HCT116 (cell line): ENCODE measurements at regions not wholly inside any gene's neighbourhood (a gene's known extent, or its start where the extent isn't known, plus 50 kb on each side); places are given as distances from the start of the nearest gene placed in this dataset.

ENCODE experiments used
- ATAC-seq: fragments of 200-7000 bp; cut with Tn5 transposase; 2 replicates; pipeline ENCODE4 v1.9.1; 2020; ENCODE audit warnings: mild to moderate bottlenecking, moderate library complexity
- BruUV-seq: library from RNA; stranded (reverse); fragments of 400-500 nt; replicated peaks from 2 replicates; lab custom pipeline; 2021; lab: Mats Ljungman, UMichigan
- CTCF ChIA-PET: fragments of 300-600 bp; sonication (Branson Sonifier 250); formaldehyde crosslinking; loops from one replicate; lab custom pipeline; 2021; ENCODE audit warnings: antibody characterized with exemption; lab: Charles Lee
- POLR2A ChIA-PET: fragments of 300-600, 350-600 bp; sonication (Branson Sonifier 250); formaldehyde crosslinking; loops from one replicate; lab custom pipeline; 2021; ENCODE audit warnings: antibody characterized with exemption; lab: Charles Lee
- RAD21 ChIA-PET, 2 experiments: fragments of 300-600 bp; sonication (Branson Sonifier 250); formaldehyde crosslinking; loops; one replicate each; lab custom pipeline; 2023; ENCODE audit warnings: low total read pairs in 2 of 2; ENCODE audit not compliant: uncharacterized antibody in 2 of 2, unreplicated experiment in 2 of 2, low non-redundant PET in 1 of 2; lab: Charles Lee
- DNase-seq: peaks from one replicate; pipeline ENCODE4 v3.0.0-alpha.2; 2010; ENCODE audit warnings: low read depth, low spot score
- H2AFZ ChIP-seq: fragments of 200-600 bp; shearing (Covaris generic), sonication (generic); 2 replicates; pipeline ENCODE4 v1.6.1; 2017; ENCODE audit warnings: low read depth, mixed run types, mixed read lengths, antibody characterized with exemption, low read length; ENCODE audit not compliant: poor library complexity, severe bottlenecking
- H3K27ac ChIP-seq: 2 replicates; pipeline ENCODE4 v1.5.1; 2012; ENCODE audit warnings: low read depth, low read length
- H3K27me3 ChIP-seq: fragments of 200-600 bp; sonication (generic); 2 replicates; pipeline ENCODE4 v1.6.1; 2016; ENCODE audit warnings: mixed run types, low read length, mixed read lengths; ENCODE audit not compliant: insufficient read depth
- H3K36me3 ChIP-seq, 2 experiments: fragments of 200-500 bp in 1 of 2; fragments of 200-600 bp in 1 of 2; sonication (Bioruptor generic) in 1 of 2; sonication (generic) in 1 of 2; 2 replicates each; pipeline versions ENCODE4 v1.5.1 to v1.6.1; 2014 to 2016; ENCODE audit warnings: low read length in 2 of 2, inconsistent platforms in 1 of 2, mixed read lengths in 1 of 2, mixed run types in 1 of 2; ENCODE audit not compliant: insufficient read depth in 2 of 2, control insufficient read depth in 1 of 2
- H3K4me1 ChIP-seq, 2 experiments: fragments of 200-600 bp in 1 of 2; sonication (generic) in 1 of 2; 2 replicates each; pipeline versions ENCODE4 v1.5.1 to v1.6.1; 2012 to 2017; ENCODE audit warnings: low read length in 2 of 2, inconsistent platforms in 1 of 2, mild to moderate bottlenecking in 1 of 2, mixed read lengths in 1 of 2, mixed run types in 1 of 2, moderate library complexity in 1 of 2; ENCODE audit not compliant: insufficient read depth in 2 of 2, control insufficient read depth in 1 of 2
- H3K4me2 ChIP-seq: fragments of 200-600 bp; sonication (generic); 2 replicates; pipeline ENCODE4 v1.6.1; 2017; ENCODE audit warnings: mixed run types, low read length, mixed read lengths
- H3K4me3 ChIP-seq, 2 experiments: fragments of 200-600 bp in 1 of 2; sonication (generic) in 1 of 2; replicated peaks in 1 of 2; 2 replicates each; pipeline ENCODE4 v1.5.1; 2011 to 2016; ENCODE audit warnings: low read length in 2 of 2, control low read depth in 1 of 2, low read depth in 1 of 2, mild to moderate bottlenecking in 1 of 2, mixed read lengths in 1 of 2, mixed run types in 1 of 2
- H3K79me2 ChIP-seq: fragments of 200-600 bp; sonication (generic); 2 replicates; pipeline ENCODE4 v1.6.1; 2017; ENCODE audit warnings: mild to moderate bottlenecking, mixed run types, low read length, moderate library complexity, mixed read lengths; ENCODE audit not compliant: insufficient read depth
- H3K9ac ChIP-seq: fragments of 200-600 bp; sonication (generic); 2 replicates; pipeline ENCODE4 v1.6.1; 2016; ENCODE audit warnings: low read length, mixed read lengths
- H3K9me2 ChIP-seq: fragments of 200-600 bp; sonication (generic), shearing (Covaris generic); 2 replicates; pipeline ENCODE4 v1.6.1; 2017; ENCODE audit warnings: mixed run types, mild to moderate bottlenecking, moderate library complexity; ENCODE audit not compliant: insufficient read depth
- H3K9me3 ChIP-seq, 2 experiments: fragments of 200-500 bp in 1 of 2; fragments of 200-600 bp in 1 of 2; sonication (Bioruptor generic) in 1 of 2; sonication (generic) in 1 of 2; 2 replicates each; pipeline ENCODE4 v1.6.1; 2014 to 2017; ENCODE audit warnings: low read length in 2 of 2, mixed read lengths in 2 of 2, inconsistent platforms in 1 of 2, low read depth in 1 of 2, mild to moderate bottlenecking in 1 of 2, mixed run types in 1 of 2, moderate library complexity in 1 of 2; ENCODE audit not compliant: control insufficient read depth in 1 of 2, insufficient read depth in 1 of 2
- H4K20me1 ChIP-seq: fragments of 200-600 bp; sonication (generic), shearing (Covaris generic); 2 replicates; pipeline ENCODE4 v1.6.1; 2017; ENCODE audit warnings: mixed run types, mild to moderate bottlenecking, moderate library complexity; ENCODE audit not compliant: insufficient read depth
- CBX3 ChIP-seq: IDR thresholded peaks from 2 replicates; pipeline ENCODE4 v1.6.1; 2012; ENCODE audit warnings: low read depth
- EGR1 ChIP-seq: IDR thresholded peaks from 2 replicates; pipeline ENCODE4 v1.6.1; 2012; ENCODE audit warnings: low read depth
- EZH2 ChIP-seq: fragments of 200-600 bp; sonication (generic); IDR thresholded peaks from 2 replicates; pipeline ENCODE4 v1.6.1; 2017; ENCODE audit warnings: antibody characterized with exemption, mixed run types
- EZH2phosphoT487 ChIP-seq: fragments of 200-600 bp; IDR thresholded peaks from 2 replicates; pipeline ENCODE4 v1.6.1; 2018; ENCODE audit warnings: antibody characterized with exemption, borderline replicate concordance
- JUND ChIP-seq: IDR thresholded peaks from 2 replicates; pipeline ENCODE4 v1.6.1; 2012
- REST ChIP-seq: IDR thresholded peaks from 2 replicates; pipeline ENCODE4 v1.6.1; 2012; ENCODE audit warnings: low read depth
- SIN3A ChIP-seq: IDR thresholded peaks from 2 replicates; pipeline ENCODE4 v1.6.1; 2012; ENCODE audit warnings: low read depth
- SRF ChIP-seq: IDR thresholded peaks from 2 replicates; pipeline ENCODE4 v1.6.1; 2012; ENCODE audit warnings: low read depth
- TCF7L2 ChIP-seq: IDR thresholded peaks from 2 replicates; pipeline ENCODE4 v1.7.0; 2011; ENCODE audit warnings: borderline replicate concordance, inconsistent platforms; ENCODE audit not compliant: insufficient read depth, insufficient read length; ENCODE audit errors: extremely low read depth
- YY1 ChIP-seq: IDR thresholded peaks from 2 replicates; pipeline ENCODE4 v1.6.1; 2011; ENCODE audit warnings: low read length, low read depth, moderate library complexity, mild to moderate bottlenecking; ENCODE audit not compliant: insufficient replicate concordance; ENCODE audit errors: extremely low read depth
- intact Hi-C: fragments of 100-400 bp; cut with micrococcal nuclease; formaldehyde crosslinking; loops from 2 replicates; pipeline ENCODE4 v1.10.0; 2022
- TF ChIP-seq, protein P1 (sequence below): IDR thresholded peaks from 2 replicates; pipeline ENCODE4 v1.6.1; 2011; ENCODE audit warnings: mild to moderate bottlenecking, low read length, moderate library complexity; ENCODE audit not compliant: insufficient replicate concordance; ENCODE audit errors: extremely low read depth
- TF ChIP-seq, protein P2 (sequence below): IDR thresholded peaks from 2 replicates; pipeline ENCODE4 v1.6.1; 2012

DNA sequence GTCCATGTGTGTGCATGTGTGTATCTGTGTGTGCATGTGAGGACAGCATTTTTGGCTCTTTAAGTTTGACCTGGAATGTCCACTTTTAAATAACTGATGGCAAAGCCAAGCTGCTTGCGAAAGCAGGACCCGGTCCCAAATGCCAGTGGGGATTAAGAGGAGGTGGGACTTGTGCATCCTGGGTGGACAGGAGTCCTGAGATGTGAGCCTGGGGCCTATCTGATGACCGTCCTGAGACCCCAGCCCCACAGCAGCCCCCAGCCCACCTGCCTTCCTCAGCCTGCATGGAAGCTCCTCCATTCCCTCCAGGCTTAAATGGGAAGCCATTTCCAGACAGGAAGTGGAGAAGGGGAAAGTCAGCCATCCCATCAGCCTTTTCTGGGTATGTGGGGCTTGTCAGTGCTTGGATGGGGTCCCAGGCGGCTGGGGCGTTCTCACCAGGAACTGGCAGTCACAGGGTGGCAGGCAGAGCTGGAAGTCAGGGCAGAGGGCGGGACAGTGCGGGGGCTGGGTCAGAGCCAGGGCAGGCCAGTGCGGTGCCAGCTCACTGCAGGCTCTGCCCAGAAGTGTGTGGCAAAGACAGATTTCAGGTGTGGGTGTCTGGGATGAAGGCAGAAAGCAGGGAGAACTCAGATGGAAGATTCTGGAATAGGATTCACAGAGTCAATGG, 117.8 kb downstream of the ACKR3 start:
- intact Hi-C loops: no loop called here
- Histone ChIP-seq H3K4me1 (no peaks in the 10 kb centered on the region), H3K27me3 (peaks cover 41% of the 10 kb centered on the region), H3K9me3 (no peaks in the 10 kb centered on the region), H2AFZ (no peak overlapping the region), H3K36me3 (no peaks in the 10 kb centered on the region), H3K79me2 (no peaks in the 10 kb centered on the region), H3K9ac (no peak overlapping the region), H3K27ac (no peak overlapping the region), H3K4me3 (no peak overlapping the region), H4K20me1 (no peaks in the 10 kb centered on the region; the same call in 1 of the 2 replicates), H3K4me2 (no peak overlapping the region), H3K9me2 (no peaks in the 10 kb centered on the region)
- ChIA-PET CTCF (no interaction called here), POLR2A (no interaction called here), RAD21 (no interaction called here)
- ATAC-seq: no peak
- no TSS peak for BruUV-seq
- TF ChIP-seq EZH2: no peak
- TF ChIP-seq TCF7L2: no peak
- TF ChIP-seq YY1: no peak
- TF ChIP-seq REST: no peak
- TF ChIP-seq SRF: no peak
- no peak for TF ChIP-seq CBX3
- TF ChIP-seq, protein P1, sequence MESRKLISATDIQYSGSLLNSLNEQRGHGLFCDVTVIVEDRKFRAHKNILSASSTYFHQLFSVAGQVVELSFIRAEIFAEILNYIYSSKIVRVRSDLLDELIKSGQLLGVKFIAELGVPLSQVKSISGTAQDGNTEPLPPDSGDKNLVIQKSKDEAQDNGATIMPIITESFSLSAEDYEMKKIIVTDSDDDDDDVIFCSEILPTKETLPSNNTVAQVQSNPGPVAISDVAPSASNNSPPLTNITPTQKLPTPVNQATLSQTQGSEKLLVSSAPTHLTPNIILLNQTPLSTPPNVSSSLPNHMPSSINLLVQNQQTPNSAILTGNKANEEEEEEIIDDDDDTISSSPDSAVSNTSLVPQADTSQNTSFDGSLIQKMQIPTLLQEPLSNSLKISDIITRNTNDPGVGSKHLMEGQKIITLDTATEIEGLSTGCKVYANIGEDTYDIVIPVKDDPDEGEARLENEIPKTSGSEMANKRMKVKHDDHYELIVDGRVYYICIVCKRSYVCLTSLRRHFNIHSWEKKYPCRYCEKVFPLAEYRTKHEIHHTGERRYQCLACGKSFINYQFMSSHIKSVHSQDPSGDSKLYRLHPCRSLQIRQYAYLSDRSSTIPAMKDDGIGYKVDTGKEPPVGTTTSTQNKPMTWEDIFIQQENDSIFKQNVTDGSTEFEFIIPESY: no peak
- no peak for TF ChIP-seq SIN3A
- TF ChIP-seq, protein P2, sequence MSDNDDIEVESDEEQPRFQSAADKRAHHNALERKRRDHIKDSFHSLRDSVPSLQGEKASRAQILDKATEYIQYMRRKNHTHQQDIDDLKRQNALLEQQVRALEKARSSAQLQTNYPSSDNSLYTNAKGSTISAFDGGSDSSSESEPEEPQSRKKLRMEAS: no peak
- TF ChIP-seq EZH2phosphoT487: no peak
- TF ChIP-seq EGR1: no peak
- TF ChIP-seq JUND: no peak
- no peak for DNase-seq
